GM21423 (cell line): ENCODE measurements at regions not wholly inside any gene's neighbourhood (a gene's known extent, or its start where the extent isn't known, plus 50 kb on each side); places are given as distances from the start of the nearest gene placed in this dataset.
"Not testable (repeated sequence)": the region's sequence is repeated elsewhere in the genome, so short reads cannot be mapped to it uniquely, and the experiment has no call there.

ENCODE experiments used
- ATAC-seq: cut with Tn5 transposase; IDR thresholded peaks from one replicate; pipeline ENCODE4 v1.9.1; 2021; ENCODE audit warnings: mild to moderate bottlenecking, moderate library complexity; ENCODE audit not compliant: unreplicated experiment

GRCh38 chr15:24733659-24734058 lies 58.1 kb downstream of the NPAP1 start:
- ATAC-seq, result no peak

GRCh38 chr15:24734396-24734795 lies 58.8 kb downstream of the NPAP1 start:
- ATAC-seq, result no peak

- no peak for ATAC-seq
Observed at GRCh38 chr15:24745290-24745689, 69.7 kb downstream of the NPAP1 start.

- ATAC-seq, result no peak
Observed at GRCh38 chr15:24746094-24746493, 70.5 kb downstream of the NPAP1 start.

GRCh38 chr15:24747376-24747775 lies 71.8 kb downstream of the NPAP1 start:
- ATAC-seq, result no peak

- ATAC-seq, result no peak
Observed at GRCh38 chr15:24748812-24749439, 73.4 kb downstream of the NPAP1 start.

GRCh38 chr15:24752354-24752753 lies 76.8 kb downstream of the NPAP1 start:
- no peak for ATAC-seq

- ATAC-seq, result no peak
Observed at GRCh38 chr15:24756101-24756500, 80.5 kb downstream of the NPAP1 start.

- no peak for ATAC-seq
Observed at GRCh38 chr15:24760066-24760465, 84.5 kb downstream of the NPAP1 start.

- ATAC-seq, result no peak
Observed at GRCh38 chr15:24761704-24762302, 86.2 kb downstream of the NPAP1 start.

- no peak for ATAC-seq
Observed at GRCh38 chr15:24763891-24764290, 88.3 kb downstream of the NPAP1 start.

GRCh38 chr15:24764375-24765171 lies 89.0 kb downstream of the NPAP1 start:
- ATAC-seq, result no peak

- ATAC-seq, result no peak
Observed at GRCh38 chr15:24766511-24767133, 91.0 kb downstream of the NPAP1 start.

GRCh38 chr15:24772266-24772665 lies 96.7 kb downstream of the NPAP1 start:
- ATAC-seq, result no peak

- ATAC-seq, result peak; percentile 82
Observed at GRCh38 chr15:24772686-24773373, 97.3 kb downstream of the NPAP1 start.

GRCh38 chr15:24777307-24777706 lies 101.7 kb downstream of the NPAP1 start:
- no peak for ATAC-seq

- no peak for ATAC-seq
Observed at GRCh38 chr15:24784506-24784905, 108.9 kb downstream of the NPAP1 start.

- ATAC-seq, result no peak
Observed at GRCh38 chr15:24786347-24786746, 110.8 kb downstream of the NPAP1 start.

- not testable (repeated sequence) for ATAC-seq
Observed at GRCh38 chr15:24802624-24803023, 127.0 kb downstream of the NPAP1 start.

GRCh38 chr15:24819680-24820079 lies 135.1 kb upstream of the SNRPN start:
- no peak for ATAC-seq

- ATAC-seq, result no peak
Observed at GRCh38 chr15:24823473-24823872, 131.3 kb upstream of the SNRPN start.
